ENCODE measurements at regions not wholly inside any gene's neighbourhood (a gene's known extent, or its start where the extent isn't known, plus 50 kb on each side); places are given as distances from the start of the nearest gene placed in this dataset.

GRCh38 chr5:173753307-173754168, 134.6 kb upstream of the CPEB4 start (continued):
- TF ChIP-seq, protein P1, sequence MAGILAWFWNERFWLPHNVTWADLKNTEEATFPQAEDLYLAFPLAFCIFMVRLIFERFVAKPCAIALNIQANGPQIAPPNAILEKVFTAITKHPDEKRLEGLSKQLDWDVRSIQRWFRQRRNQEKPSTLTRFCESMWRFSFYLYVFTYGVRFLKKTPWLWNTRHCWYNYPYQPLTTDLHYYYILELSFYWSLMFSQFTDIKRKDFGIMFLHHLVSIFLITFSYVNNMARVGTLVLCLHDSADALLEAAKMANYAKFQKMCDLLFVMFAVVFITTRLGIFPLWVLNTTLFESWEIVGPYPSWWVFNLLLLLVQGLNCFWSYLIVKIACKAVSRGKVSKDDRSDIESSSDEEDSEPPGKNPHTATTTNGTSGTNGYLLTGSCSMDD (CRISPR knock-in tag; IDR thresholded peaks at IDR 0.05) = no peak
- TF ChIP-seq REXO4 (CRISPR knock-in tag; IDR thresholded peaks at IDR 0.05; ENCODE audit: borderline replicate concordance) (no peak), ZNF431 (CRISPR knock-in tag; IDR thresholded peaks at IDR 0.05; ENCODE audit: borderline replicate concordance, low read depth) (no peak), ZNF557 (CRISPR knock-in tag; IDR thresholded peaks at IDR 0.05) (no peak), ELF1 (CRISPR knock-in tag; IDR thresholded peaks at IDR 0.05) (no peak; the same call in 1 of the 2 replicates), ZNF224 (CRISPR knock-in tag; IDR thresholded peaks at IDR 0.05) (no peak), PAF1 (CRISPR knock-in tag; IDR thresholded peaks at IDR 0.05) (no peak), NFYC (CRISPR knock-in tag; IDR thresholded peaks at IDR 0.05) (no peak), KLF6 (CRISPR knock-in tag; IDR thresholded peaks at IDR 0.05) (no peak), HNRNPUL1 (IDR thresholded peaks at IDR 0.05; ENCODE audit: low read depth, low read length) (no peak), PHB2 (IDR thresholded peaks at IDR 0.05; ENCODE audit: partially characterized antibody) (no peak), U2AF1 (optimal IDR thresholded peaks at IDR 0.05; ENCODE audit: low read depth, low read length) (no peak), MYPOP (CRISPR knock-in tag; IDR thresholded peaks at IDR 0.05) (peak; percentile 28; the same call in 1 of the 2 replicates)
- TF ChIP-seq, protein P2, sequence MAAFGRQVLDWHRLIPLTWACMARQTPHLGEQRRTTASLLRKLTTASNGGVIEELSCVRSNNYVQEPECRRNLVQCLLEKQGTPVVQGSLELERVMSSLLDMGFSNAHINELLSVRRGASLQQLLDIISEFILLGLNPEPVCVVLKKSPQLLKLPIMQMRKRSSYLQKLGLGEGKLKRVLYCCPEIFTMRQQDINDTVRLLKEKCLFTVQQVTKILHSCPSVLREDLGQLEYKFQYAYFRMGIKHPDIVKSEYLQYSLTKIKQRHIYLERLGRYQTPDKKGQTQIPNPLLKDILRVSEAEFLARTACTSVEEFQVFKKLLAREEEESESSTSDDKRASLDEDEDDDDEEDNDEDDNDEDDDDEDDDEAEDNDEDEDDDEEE (CRISPR knock-in tag; IDR thresholded peaks at IDR 0.05) = no peak
- TF ChIP-seq, protein P3, sequence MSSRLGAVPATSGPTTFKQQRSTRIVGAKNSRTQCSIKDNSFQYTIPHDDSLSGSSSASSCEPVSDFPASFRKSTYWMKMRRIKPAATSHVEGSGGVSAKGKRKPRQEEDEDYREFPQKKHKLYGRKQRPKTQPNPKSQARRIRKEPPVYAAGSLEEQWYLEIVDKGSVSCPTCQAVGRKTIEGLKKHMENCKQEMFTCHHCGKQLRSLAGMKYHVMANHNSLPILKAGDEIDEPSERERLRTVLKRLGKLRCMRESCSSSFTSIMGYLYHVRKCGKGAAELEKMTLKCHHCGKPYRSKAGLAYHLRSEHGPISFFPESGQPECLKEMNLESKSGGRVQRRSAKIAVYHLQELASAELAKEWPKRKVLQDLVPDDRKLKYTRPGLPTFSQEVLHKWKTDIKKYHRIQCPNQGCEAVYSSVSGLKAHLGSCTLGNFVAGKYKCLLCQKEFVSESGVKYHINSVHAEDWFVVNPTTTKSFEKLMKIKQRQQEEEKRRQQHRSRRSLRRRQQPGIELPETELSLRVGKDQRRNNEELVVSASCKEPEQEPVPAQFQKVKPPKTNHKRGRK (CRISPR knock-in tag; IDR thresholded peaks at IDR 0.05) = no peak
- TF ChIP-seq, protein P4, sequence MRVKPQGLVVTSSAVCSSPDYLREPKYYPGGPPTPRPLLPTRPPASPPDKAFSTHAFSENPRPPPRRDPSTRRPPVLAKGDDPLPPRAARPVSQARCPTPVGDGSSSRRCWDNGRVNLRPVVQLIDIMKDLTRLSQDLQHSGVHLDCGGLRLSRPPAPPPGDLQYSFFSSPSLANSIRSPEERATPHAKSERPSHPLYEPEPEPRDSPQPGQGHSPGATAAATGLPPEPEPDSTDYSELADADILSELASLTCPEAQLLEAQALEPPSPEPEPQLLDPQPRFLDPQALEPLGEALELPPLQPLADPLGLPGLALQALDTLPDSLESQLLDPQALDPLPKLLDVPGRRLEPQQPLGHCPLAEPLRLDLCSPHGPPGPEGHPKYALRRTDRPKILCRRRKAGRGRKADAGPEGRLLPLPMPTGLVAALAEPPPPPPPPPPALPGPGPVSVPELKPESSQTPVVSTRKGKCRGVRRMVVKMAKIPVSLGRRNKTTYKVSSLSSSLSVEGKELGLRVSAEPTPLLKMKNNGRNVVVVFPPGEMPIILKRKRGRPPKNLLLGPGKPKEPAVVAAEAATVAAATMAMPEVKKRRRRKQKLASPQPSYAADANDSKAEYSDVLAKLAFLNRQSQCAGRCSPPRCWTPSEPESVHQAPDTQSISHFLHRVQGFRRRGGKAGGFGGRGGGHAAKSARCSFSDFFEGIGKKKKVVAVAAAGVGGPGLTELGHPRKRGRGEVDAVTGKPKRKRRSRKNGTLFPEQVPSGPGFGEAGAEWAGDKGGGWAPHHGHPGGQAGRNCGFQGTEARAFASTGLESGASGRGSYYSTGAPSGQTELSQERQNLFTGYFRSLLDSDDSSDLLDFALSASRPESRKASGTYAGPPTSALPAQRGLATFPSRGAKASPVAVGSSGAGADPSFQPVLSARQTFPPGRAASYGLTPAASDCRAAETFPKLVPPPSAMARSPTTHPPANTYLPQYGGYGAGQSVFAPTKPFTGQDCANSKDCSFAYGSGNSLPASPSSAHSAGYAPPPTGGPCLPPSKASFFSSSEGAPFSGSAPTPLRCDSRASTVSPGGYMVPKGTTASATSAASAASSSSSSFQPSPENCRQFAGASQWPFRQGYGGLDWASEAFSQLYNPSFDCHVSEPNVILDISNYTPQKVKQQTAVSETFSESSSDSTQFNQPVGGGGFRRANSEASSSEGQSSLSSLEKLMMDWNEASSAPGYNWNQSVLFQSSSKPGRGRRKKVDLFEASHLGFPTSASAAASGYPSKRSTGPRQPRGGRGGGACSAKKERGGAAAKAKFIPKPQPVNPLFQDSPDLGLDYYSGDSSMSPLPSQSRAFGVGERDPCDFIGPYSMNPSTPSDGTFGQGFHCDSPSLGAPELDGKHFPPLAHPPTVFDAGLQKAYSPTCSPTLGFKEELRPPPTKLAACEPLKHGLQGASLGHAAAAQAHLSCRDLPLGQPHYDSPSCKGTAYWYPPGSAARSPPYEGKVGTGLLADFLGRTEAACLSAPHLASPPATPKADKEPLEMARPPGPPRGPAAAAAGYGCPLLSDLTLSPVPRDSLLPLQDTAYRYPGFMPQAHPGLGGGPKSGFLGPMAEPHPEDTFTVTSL (CRISPR knock-in tag; IDR thresholded peaks at IDR 0.05; ENCODE audit: borderline replicate concordance) = no peak

All from HepG2 (cell line).